Uterus (tissue), 2 donors: ENCODE measurements at regions not wholly inside any gene's neighbourhood (a gene's known extent, or its start where the extent isn't known, plus 50 kb on each side); places are given as distances from the start of the nearest gene placed in this dataset.

Experiments
- POLR2A ChIP-seq, 2 donors: fragments of 450-650 bp; IDR thresholded peaks; one replicate each; pipeline ENCODE4 v1.6.1; 2016; ENCODE audit warnings: antibody characterized with exemption in 2 of 2, mild to moderate bottlenecking in 1 of 2, moderate library complexity in 1 of 2
- TF ChIP-seq, protein P1 (sequence below), 4 experiments: fragments of 200-600 bp in 2 of 4; fragments of 450-650 bp in 2 of 4; sonication (generic) in 2 of 4; IDR thresholded peaks; one replicate each; pipeline ENCODE4 v1.5.1; 2016 to 2019; ENCODE audit warnings: antibody characterized with exemption in 4 of 4, mild to moderate bottlenecking in 2 of 4, moderate library complexity in 1 of 4

DNA sequence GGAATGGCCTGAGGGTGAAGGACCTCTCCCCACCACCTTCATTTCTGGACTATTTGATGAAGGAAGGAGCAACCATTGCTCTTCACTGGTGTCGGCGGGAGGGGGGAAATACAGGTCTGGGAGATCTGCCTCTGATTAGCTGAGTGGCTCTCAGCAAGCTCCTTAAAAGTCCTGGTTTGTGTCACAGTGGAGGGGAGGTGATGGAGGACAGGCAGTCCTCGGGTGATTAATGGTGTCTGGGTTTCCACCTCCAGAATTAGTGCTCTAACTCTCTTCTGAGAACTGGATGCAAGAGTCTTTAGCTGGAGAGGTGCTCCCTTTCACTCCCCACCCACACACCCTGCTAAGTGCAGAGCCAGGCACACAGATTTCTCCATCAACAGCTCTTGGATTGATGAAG lies 83.2 kb downstream of the TTC32 start:
- TF ChIP-seq, protein P1, sequence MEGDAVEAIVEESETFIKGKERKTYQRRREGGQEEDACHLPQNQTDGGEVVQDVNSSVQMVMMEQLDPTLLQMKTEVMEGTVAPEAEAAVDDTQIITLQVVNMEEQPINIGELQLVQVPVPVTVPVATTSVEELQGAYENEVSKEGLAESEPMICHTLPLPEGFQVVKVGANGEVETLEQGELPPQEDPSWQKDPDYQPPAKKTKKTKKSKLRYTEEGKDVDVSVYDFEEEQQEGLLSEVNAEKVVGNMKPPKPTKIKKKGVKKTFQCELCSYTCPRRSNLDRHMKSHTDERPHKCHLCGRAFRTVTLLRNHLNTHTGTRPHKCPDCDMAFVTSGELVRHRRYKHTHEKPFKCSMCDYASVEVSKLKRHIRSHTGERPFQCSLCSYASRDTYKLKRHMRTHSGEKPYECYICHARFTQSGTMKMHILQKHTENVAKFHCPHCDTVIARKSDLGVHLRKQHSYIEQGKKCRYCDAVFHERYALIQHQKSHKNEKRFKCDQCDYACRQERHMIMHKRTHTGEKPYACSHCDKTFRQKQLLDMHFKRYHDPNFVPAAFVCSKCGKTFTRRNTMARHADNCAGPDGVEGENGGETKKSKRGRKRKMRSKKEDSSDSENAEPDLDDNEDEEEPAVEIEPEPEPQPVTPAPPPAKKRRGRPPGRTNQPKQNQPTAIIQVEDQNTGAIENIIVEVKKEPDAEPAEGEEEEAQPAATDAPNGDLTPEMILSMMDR (IDR thresholded peaks at IDR 0.05), result no peak
- no peak for TF ChIP-seq POLR2A (IDR thresholded peaks at IDR 0.05)
